H9 (cell line): ENCODE measurements at regions not wholly inside any gene's neighbourhood (a gene's known extent, or its start where the extent isn't known, plus 50 kb on each side); places are given as distances from the start of the nearest gene placed in this dataset.

Experiments
- DNase-seq: peaks from one replicate; pipeline ENCODE4 v3.0.0-alpha.2; 2017
- H2AFZ ChIP-seq: one replicate; pipeline ENCODE4 v1.6.1; 2013; ENCODE audit warnings: mild to moderate bottlenecking, low read length, control low read depth, moderate library complexity
- H2AK5ac ChIP-seq: 2 replicates; pipeline ENCODE4 v1.6.1; 2013; ENCODE audit warnings: low read length, control low read depth, mixed read lengths; ENCODE audit not compliant: insufficient read length
- H2BK120ac ChIP-seq: one replicate; pipeline ENCODE4 v1.6.1; 2013; ENCODE audit warnings: low read depth, mild to moderate bottlenecking, low read length, control low read depth, inconsistent platforms; ENCODE audit not compliant: poor library complexity, severe bottlenecking
- H2BK12ac ChIP-seq: 2 replicates; pipeline ENCODE4 v1.6.1; 2013; ENCODE audit warnings: low read length, control low read depth, mixed read lengths, low read depth; ENCODE audit not compliant: insufficient read length
- H2BK15ac ChIP-seq: 2 replicates; pipeline ENCODE4 v1.6.1; 2013; ENCODE audit warnings: low read depth, low read length, control low read depth
- H2BK20ac ChIP-seq: one replicate; pipeline ENCODE4 v1.6.1; 2013; ENCODE audit warnings: low read depth, mild to moderate bottlenecking, low read length, control low read depth, inconsistent platforms; ENCODE audit not compliant: poor library complexity, severe bottlenecking
- H2BK5ac ChIP-seq: 2 replicates; pipeline ENCODE4 v1.6.1; 2013; ENCODE audit warnings: low read length, control low read depth, mixed read lengths; ENCODE audit not compliant: insufficient read length
- H3K14ac ChIP-seq: 2 replicates; pipeline ENCODE4 v1.6.1; 2013; ENCODE audit warnings: low read length, control low read depth; ENCODE audit not compliant: insufficient read depth
- H3K18ac ChIP-seq: 2 replicates; pipeline ENCODE4 v1.6.1; 2013; ENCODE audit warnings: low read depth, mild to moderate bottlenecking, mixed read lengths, low read length, control low read depth; ENCODE audit not compliant: insufficient read length
- H3K23ac ChIP-seq: 2 replicates; pipeline ENCODE4 v1.6.1; 2013; ENCODE audit warnings: low read length, control low read depth, mixed read lengths, low read depth; ENCODE audit not compliant: insufficient read length
- H3K23me2 ChIP-seq: 2 replicates; pipeline ENCODE4 v1.6.1; 2013; ENCODE audit warnings: low read depth, mild to moderate bottlenecking, mixed read lengths, low read length, control low read depth; ENCODE audit not compliant: insufficient read length, poor library complexity, severe bottlenecking
- H3K27ac ChIP-seq: 2 replicates; pipeline ENCODE4 v1.5.1; 2013; ENCODE audit warnings: low read length, control low read depth, mixed read lengths, low read depth; ENCODE audit not compliant: insufficient read length
- H3K27me3 ChIP-seq: 2 replicates; pipeline ENCODE4 v1.6.1; 2013; ENCODE audit warnings: low read length, control low read depth, inconsistent platforms; ENCODE audit not compliant: insufficient read depth
- H3K4ac ChIP-seq: 2 replicates; pipeline ENCODE4 v1.6.1; 2013; ENCODE audit warnings: low read depth, mild to moderate bottlenecking, control low read depth, inconsistent platforms, low read length, moderate library complexity
- H3K4me1 ChIP-seq: 2 replicates; pipeline ENCODE4 v1.6.1; 2013; ENCODE audit warnings: low read length, control low read depth, inconsistent platforms; ENCODE audit not compliant: insufficient read depth
- H3K4me2 ChIP-seq: 2 replicates; pipeline ENCODE4 v1.6.1; 2013; ENCODE audit warnings: low read length, control low read depth, mixed read lengths; ENCODE audit not compliant: insufficient read length, insufficient read depth
- H3K56ac ChIP-seq: 2 replicates; pipeline ENCODE4 v1.6.1; 2013; ENCODE audit warnings: low read depth, mild to moderate bottlenecking, mixed read lengths, low read length, control low read depth; ENCODE audit not compliant: insufficient read length
- H3K79me1 ChIP-seq: 2 replicates; pipeline ENCODE4 v1.6.1; 2013; ENCODE audit warnings: low read depth, mild to moderate bottlenecking, moderate library complexity, low read length, control low read depth, inconsistent platforms; ENCODE audit not compliant: insufficient read depth, poor library complexity, severe bottlenecking
- H3K79me2 ChIP-seq: 2 replicates; pipeline ENCODE4 v1.6.1; 2013; ENCODE audit warnings: low read length, control low read depth, inconsistent platforms; ENCODE audit not compliant: insufficient read depth
- H3K9ac ChIP-seq: 2 replicates; pipeline ENCODE4 v1.6.1; 2013; ENCODE audit warnings: low read length, control low read depth, mixed read lengths; ENCODE audit not compliant: insufficient read length; ENCODE audit errors: extremely low read depth
- H3K9me3 ChIP-seq: one replicate; pipeline ENCODE4 v1.6.1; 2013; ENCODE audit warnings: low read depth, low read length, inconsistent platforms; ENCODE audit not compliant: control insufficient read depth
- H3T11ph ChIP-seq: one replicate; pipeline ENCODE4 v1.6.1; 2013; ENCODE audit warnings: mild to moderate bottlenecking, low read length, control low read depth, inconsistent platforms
- H4K20me1 ChIP-seq: one replicate; pipeline ENCODE4 v1.6.1; 2013; ENCODE audit not compliant: control insufficient read depth, insufficient read length, insufficient read depth
- H4K5ac ChIP-seq: 2 replicates; pipeline ENCODE4 v1.6.1; 2013; ENCODE audit warnings: low read depth, mild to moderate bottlenecking, mixed read lengths, low read length, control low read depth; ENCODE audit not compliant: insufficient read length
- H4K8ac ChIP-seq: replicated peaks from 2 replicates; pipeline ENCODE4 v1.6.1; 2013; ENCODE audit warnings: low read length, control low read depth, mixed read lengths, low read depth; ENCODE audit not compliant: insufficient read length
- H4K91ac ChIP-seq: 2 replicates; pipeline ENCODE4 v1.6.1; 2013; ENCODE audit warnings: low read depth, mild to moderate bottlenecking, moderate library complexity, mixed read lengths, low read length, control low read depth; ENCODE audit not compliant: insufficient read length
- H3K27ac Mint-ChIP-seq, 3 experiments: 2 replicates in 2 of 3; 3 replicates in 1 of 3; pipeline ENCODE4 v1.8.0; 2020 to 2021; ENCODE audit warnings: mixed read lengths in 3 of 3, mild to moderate bottlenecking in 1 of 3, moderate library complexity in 1 of 3
- H3K27me3 Mint-ChIP-seq: 2 replicates; pipeline ENCODE4 v1.8.0; 2021; ENCODE audit warnings: low read depth, mild to moderate bottlenecking, moderate library complexity, mixed read lengths
- H3K36me3 Mint-ChIP-seq, 3 experiments: 2 replicates in 2 of 3; 3 replicates in 1 of 3; pipeline ENCODE4 v1.8.0; 2020 to 2021; ENCODE audit warnings: low read depth in 3 of 3, mixed read lengths in 3 of 3; ENCODE audit not compliant: insufficient read depth in 1 of 3
- H3K4me1 Mint-ChIP-seq, 2 experiments: 2 replicates each; pipeline ENCODE4 v1.8.0; 2020; ENCODE audit warnings: mixed read lengths in 2 of 2
- H3K4me3 Mint-ChIP-seq, 2 experiments: 2 replicates in 1 of 2; 3 replicates in 1 of 2; pipeline ENCODE4 v1.8.0; 2020 to 2021; ENCODE audit warnings: mild to moderate bottlenecking in 2 of 2, mixed read lengths in 2 of 2, moderate library complexity in 1 of 2
- H3K9me3 Mint-ChIP-seq, 2 experiments: 2 replicates in 1 of 2; 3 replicates in 1 of 2; pipeline ENCODE4 v1.8.0; 2020; ENCODE audit warnings: mild to moderate bottlenecking in 2 of 2, mixed read lengths in 2 of 2, moderate library complexity in 1 of 2
- CTCF ChIP-seq: fragments of 200-600 bp; sonication (generic); conservative IDR thresholded peaks from 3 replicates; pipeline ENCODE4 v1.8.0; 2021; ENCODE audit warnings: antibody characterized with exemption, mild to moderate bottlenecking
- WGBS: extraction: QIAGEN DNeasy Blood & Tissue Kit; methylation state at CpG from one replicate; pipeline ENCODE4 v1.1.7; 2013; ENCODE audit warnings: missing lambda C conversion rate, low lambda C conversion rate, mixed read lengths; ENCODE audit not compliant: insufficient read length; ENCODE audit errors: extremely low coverage; 5-methylcytosine and 5-hydroxymethylcytosine counted together

- Histone ChIP-seq H3K9me3 (no peaks in the 10 kb centered on the region), H2AFZ (no peak overlapping the region), H3K79me1 (no peaks in the 10 kb centered on the region), H3K56ac (no peak overlapping the region), H4K20me1 (no peaks in the 10 kb centered on the region), H3T11ph (no peak overlapping the region), H3K4me1 (no peaks in the 10 kb centered on the region), H3K18ac (no peak overlapping the region), H4K5ac (no peak overlapping the region), H3K14ac (no peak overlapping the region), H3K27me3 (no peaks in the 10 kb centered on the region), H3K4ac (no peak overlapping the region), H2BK15ac (no peak overlapping the region), H3K27ac (no peak overlapping the region), H2AK5ac (no peak overlapping the region), H2BK12ac (no peak overlapping the region), H2BK5ac (no peak overlapping the region), H3K9ac (no peak overlapping the region), H3K4me2 (no peak overlapping the region), H2BK120ac (no peak overlapping the region), H2BK20ac (no peak overlapping the region), H3K23ac (no peak overlapping the region), H4K91ac (no peak overlapping the region), H3K23me2 (no peaks in the 10 kb centered on the region), H4K8ac (no peak overlapping the region), H3K79me2 (no peaks in the 10 kb centered on the region)
- Mint-ChIP-seq H3K9me3 (no peaks in the 10 kb centered on the region), H3K4me3 (no peak overlapping the region), H3K27me3 (no peaks in the 10 kb centered on the region), H3K36me3 (no peaks in the 10 kb centered on the region; a peak in 1 of 7 replicates), H3K27ac (no peak overlapping the region), H3K4me1 (peaks cover 5 to 7% of the 10 kb centered on the region in 2 experiments)
- no peak for TF ChIP-seq CTCF
- no CpG with 5 or more reads among the region's 3 CpGs for WGBS
- DNase-seq, result no peak
Measured at GRCh38 chr4:15240764-15241163, 187.1 kb upstream of the C1QTNF7 start.
